ENCODE measurements at regions not wholly inside any gene's neighbourhood (a gene's known extent, or its start where the extent isn't known, plus 50 kb on each side); places are given as distances from the start of the nearest gene placed in this dataset.

DNA sequence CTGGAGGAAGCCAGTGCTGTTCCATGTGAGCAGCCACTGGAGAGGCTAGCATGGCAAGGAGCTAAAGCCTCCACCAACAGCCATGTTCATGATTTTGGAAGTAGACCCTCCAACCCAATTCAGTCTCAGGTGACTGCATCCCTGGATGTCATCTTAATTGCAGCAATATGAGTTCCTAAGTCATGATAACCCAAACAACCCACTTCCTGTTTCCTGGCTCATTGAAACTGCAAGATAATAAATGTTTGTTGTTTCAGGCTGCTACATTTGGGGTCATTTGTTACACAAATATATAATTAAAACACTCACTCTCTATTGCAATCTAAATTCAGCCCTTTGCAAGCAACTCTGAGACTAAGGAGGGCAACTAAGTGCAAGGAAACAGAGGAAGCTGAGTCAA is 62.4 kb upstream of the SLC24A5 start:
- TF ChIP-seq, protein P1, sequence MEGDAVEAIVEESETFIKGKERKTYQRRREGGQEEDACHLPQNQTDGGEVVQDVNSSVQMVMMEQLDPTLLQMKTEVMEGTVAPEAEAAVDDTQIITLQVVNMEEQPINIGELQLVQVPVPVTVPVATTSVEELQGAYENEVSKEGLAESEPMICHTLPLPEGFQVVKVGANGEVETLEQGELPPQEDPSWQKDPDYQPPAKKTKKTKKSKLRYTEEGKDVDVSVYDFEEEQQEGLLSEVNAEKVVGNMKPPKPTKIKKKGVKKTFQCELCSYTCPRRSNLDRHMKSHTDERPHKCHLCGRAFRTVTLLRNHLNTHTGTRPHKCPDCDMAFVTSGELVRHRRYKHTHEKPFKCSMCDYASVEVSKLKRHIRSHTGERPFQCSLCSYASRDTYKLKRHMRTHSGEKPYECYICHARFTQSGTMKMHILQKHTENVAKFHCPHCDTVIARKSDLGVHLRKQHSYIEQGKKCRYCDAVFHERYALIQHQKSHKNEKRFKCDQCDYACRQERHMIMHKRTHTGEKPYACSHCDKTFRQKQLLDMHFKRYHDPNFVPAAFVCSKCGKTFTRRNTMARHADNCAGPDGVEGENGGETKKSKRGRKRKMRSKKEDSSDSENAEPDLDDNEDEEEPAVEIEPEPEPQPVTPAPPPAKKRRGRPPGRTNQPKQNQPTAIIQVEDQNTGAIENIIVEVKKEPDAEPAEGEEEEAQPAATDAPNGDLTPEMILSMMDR (IDR thresholded peaks at IDR 0.05; ENCODE audit: borderline replicate concordance, extremely low read depth, low read length, poor library complexity, severe bottlenecking) = no peak
- TF ChIP-seq EZH2 (IDR thresholded peaks at IDR 0.05; ENCODE audit: borderline replicate concordance, low read depth, low read length, severe bottlenecking) = no peak

Measured in DND-41 (cell line).